GM12878 (cell line): ENCODE measurements at regions not wholly inside any gene's neighbourhood (a gene's known extent, or its start where the extent isn't known, plus 50 kb on each side); places are given as distances from the start of the nearest gene placed in this dataset.

Experiments used
- ATAC-seq: fragments of 200-7000 bp; cut with Tn5 transposase; 3 replicates; pipeline ENCODE4 v1.9.1; 2020; ENCODE audit warnings: mild to moderate bottlenecking, moderate library complexity
- BruUV-seq: library from RNA; stranded (reverse); fragments of 400-500 nt; replicated peaks from 2 replicates; lab custom pipeline; 2021; lab: Mats Ljungman, UMichigan
- CTCF ChIA-PET: fragments of 300-600 bp; sonication (Branson Sonifier 250); formaldehyde crosslinking; extraction: SDS; loops from one replicate; lab custom pipeline; 2021; ENCODE audit warnings: inconsistent platforms; lab: Yijun Ruan, JAX
- POLR2A ChIA-PET: fragments of 350-600 bp; formaldehyde crosslinking; extraction: SDS; loops from one replicate; lab custom pipeline; 2021; ENCODE audit warnings: inconsistent platforms; lab: Charles Lee
- RAD21 ChIA-PET: fragments of 300-600 bp; sonication (Branson Sonifier 250); formaldehyde crosslinking; loops from one replicate; lab custom pipeline; 2023; ENCODE audit warnings: antibody characterized with exemption; ENCODE audit not compliant: unreplicated experiment; lab: Charles Lee
- SMC1A ChIA-PET: fragments of 300-600 bp; sonication (Branson Sonifier 250); formaldehyde crosslinking; loops from one replicate; lab custom pipeline; 2023; ENCODE audit not compliant: unreplicated experiment, uncharacterized antibody; lab: Charles Lee
- DNase-seq: peaks from one replicate; pipeline ENCODE4 v3.0.0-alpha.2; 2011; ENCODE audit warnings: low read depth, low spot score
- FAIRE-seq: peaks from 3 replicates; lab custom pipeline; 2011; peaks lifted over from hg19 to GRCh38; lab: Jason Lieb, UNC
- H2AFZ ChIP-seq: 2 replicates; pipeline ENCODE4 v1.6.0; 2011; ENCODE audit warnings: low read depth, low read length, control low read depth; ENCODE audit not compliant: control insufficient read depth
- H3K27ac ChIP-seq: 2 replicates; pipeline ENCODE4 v1.5.1; 2011; ENCODE audit warnings: control low read depth; ENCODE audit not compliant: control insufficient read depth, insufficient read depth
- H3K27me3 ChIP-seq, 2 experiments: replicated peaks in 1 of 2; 2 replicates each; pipeline versions ENCODE4 v1.6.0 to v1.6.1; 2011; ENCODE audit warnings: low read length in 1 of 2; ENCODE audit not compliant: control insufficient read depth in 2 of 2, insufficient read depth in 2 of 2
- H3K36me3 ChIP-seq, 2 experiments: 2 replicates each; pipeline ENCODE4 v1.5.1; 2011; ENCODE audit warnings: low read length in 1 of 2; ENCODE audit not compliant: control insufficient read depth in 2 of 2, insufficient read depth in 2 of 2
- H3K4me1 ChIP-seq: 2 replicates; pipeline ENCODE4 v1.6.1; 2011; ENCODE audit warnings: mild to moderate bottlenecking, low read length, moderate library complexity, mixed read lengths; ENCODE audit not compliant: control insufficient read depth, insufficient read depth
- H3K4me2 ChIP-seq: 2 replicates; pipeline ENCODE4 v1.6.0; 2011; ENCODE audit warnings: control low read depth; ENCODE audit not compliant: control insufficient read depth, insufficient read depth
- H3K4me3 ChIP-seq: fragments of 200-600 bp; sonication (generic); 2 replicates; pipeline ENCODE4 v1.5.1; 2016
- H3K79me2 ChIP-seq: 2 replicates; pipeline ENCODE4 v1.6.0; 2011; ENCODE audit warnings: low read length; ENCODE audit not compliant: control insufficient read depth, insufficient read depth
- H3K9ac ChIP-seq: 2 replicates; pipeline ENCODE4 v1.8.0; 2011; ENCODE audit warnings: low read length, control low read depth, mixed read lengths; ENCODE audit not compliant: control insufficient read depth, insufficient read depth
- H3K9me3 ChIP-seq: replicated peaks from 3 replicates; pipeline ENCODE4 v1.5.1; 2011; ENCODE audit warnings: mild to moderate bottlenecking, low read length; ENCODE audit not compliant: control insufficient read depth, insufficient read depth
- H4K20me1 ChIP-seq: 2 replicates; pipeline ENCODE4 v1.6.0; 2011; ENCODE audit not compliant: control insufficient read depth, insufficient read depth
- EED ChIP-seq: sonication (generic); IDR thresholded peaks from 2 replicates; pipeline ENCODE4 v1.6.1; 2016; ENCODE audit warnings: antibody characterized with exemption, low read depth
- HDAC6 ChIP-seq: fragments of 200-600 bp; sonication (generic); IDR thresholded peaks from one replicate; pipeline ENCODE4 v1.8.0; 2017; ENCODE audit warnings: antibody characterized with exemption; ENCODE audit not compliant: unreplicated experiment
- IKZF1 ChIP-seq: fragments of 450-650 bp; conservative IDR thresholded peaks from 2 replicates; pipeline ENCODE4 v1.6.1; 2017; ENCODE audit warnings: antibody characterized with exemption, mild to moderate bottlenecking
- IKZF2 ChIP-seq, 2 experiments: fragments of 450-650 bp; IDR thresholded peaks; 2 replicates each; pipeline ENCODE4 v1.6.1; 2017; ENCODE audit warnings: mild to moderate bottlenecking in 2 of 2, moderate library complexity in 2 of 2
- JUNB ChIP-seq: IDR thresholded peaks from 2 replicates; pipeline ENCODE4 v1.6.1; 2016; ENCODE audit warnings: antibody characterized with exemption, mild to moderate bottlenecking
- MTA2 ChIP-seq: fragments of 450-650 bp; IDR thresholded peaks from 2 replicates; pipeline ENCODE4 v1.6.1; 2016; ENCODE audit warnings: low read depth, mild to moderate bottlenecking, moderate library complexity
- MXI1 ChIP-seq: fragments of 150-350 bp; IDR thresholded peaks from 2 replicates; pipeline ENCODE4 v1.6.1; 2011; ENCODE audit warnings: low read depth, mild to moderate bottlenecking, inconsistent platforms, low read length, improper control_type of control experiment
- MYC ChIP-seq: IDR thresholded peaks from 2 replicates; pipeline ENCODE4 v1.6.1; 2011; ENCODE audit warnings: mild to moderate bottlenecking, low read length, moderate library complexity, inconsistent platforms; ENCODE audit not compliant: insufficient read depth, insufficient replicate concordance, insufficient read length, severe bottlenecking
- RFX5 ChIP-seq: IDR thresholded peaks from 2 replicates; pipeline ENCODE4 v1.6.1; 2011; ENCODE audit warnings: low read depth, low read length, improper control_type of control experiment
- RUNX3 ChIP-seq: IDR thresholded peaks from 2 replicates; pipeline ENCODE4 v1.6.1; 2012; ENCODE audit warnings: low read length, inconsistent platforms
- ZNF24 ChIP-seq: fragments of 450-650 bp; IDR thresholded peaks from 2 replicates; pipeline ENCODE4 v1.6.1; 2017; ENCODE audit warnings: antibody characterized with exemption, mild to moderate bottlenecking
- WGBS: methylation state at CpG from one replicate; pipeline ENCODE4 v1.1.6; 2016; ENCODE audit warnings: low lambda C conversion rate; ENCODE audit not compliant: insufficient replicate concordance, insufficient coverage; ENCODE audit errors: missing lambda C conversion rate; 5-methylcytosine and 5-hydroxymethylcytosine counted together
- in situ Hi-C: fragments of 300-500 bp; cut with MboI; formaldehyde crosslinking; loops from 9 replicates; pipeline ENCODE4 v1.14.3; 2018; ENCODE audit warnings: mixed read lengths
- intact Hi-C: fragments of 100-400 bp; cut with micrococcal nuclease; formaldehyde crosslinking; loops from one replicate; pipeline ENCODE4 v1.14.2; 2022; ENCODE audit not compliant: unreplicated experiment
- TF ChIP-seq, protein P1 (sequence below): IDR thresholded peaks from 2 replicates; pipeline ENCODE4 v1.6.1; 2011; ENCODE audit warnings: borderline replicate concordance, low read depth, mild to moderate bottlenecking, moderate library complexity, low read length; ENCODE audit not compliant: insufficient read depth, poor library complexity, severe bottlenecking
- TF ChIP-seq, protein P2 (sequence below): fragments of 450-650 bp; IDR thresholded peaks from 2 replicates; pipeline ENCODE4 v1.6.1; 2017; ENCODE audit warnings: low read depth, mild to moderate bottlenecking, moderate library complexity

DNA sequence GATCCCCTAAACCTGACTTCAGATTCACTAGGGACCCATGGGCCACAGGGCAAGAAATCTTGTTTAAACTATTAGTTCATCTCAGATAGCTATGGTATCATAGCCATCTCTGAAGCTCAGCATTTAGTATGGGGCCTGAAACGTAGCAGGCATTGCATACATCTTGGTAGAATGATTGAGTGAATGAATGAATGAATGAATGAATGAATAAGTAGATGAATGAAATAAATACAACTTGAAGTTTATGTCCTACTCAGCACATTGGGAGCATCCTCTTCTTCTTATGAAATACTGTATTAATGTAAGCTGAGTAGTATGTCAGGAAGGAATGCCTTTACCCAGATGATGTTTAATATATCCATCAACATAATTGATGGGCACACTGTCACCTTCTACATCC, 175.4 kb upstream of the EEA1 start:
- SMC1A ChIA-PET = interaction anchor here (0.6 to 9.2 kb wide), 18 partner anchors 7 to 1325 kb away, joined by 3 to 90 read pairs (median 4); no protein-coding TSS in a partner anchor
- no peak for FAIRE-seq
- H4K20me1 ChIP-seq = no peaks in the 10 kb centered on the region
- intact Hi-C loops = no loop called here
- no peaks in the 10 kb centered on the region for H3K79me2 ChIP-seq
- no peak overlapping the region for H2AFZ ChIP-seq
- TF ChIP-seq MXI1 (no peak), ZNF24 (peak; percentile 74; the same call in 1 of the 2 replicates)
- TF ChIP-seq, all 136 proteins: peak for 1
- Histone ChIP-seq H3K4me3 (no peak overlapping the region), H3K27me3 (no peaks in the 10 kb centered on the region), H3K4me2 (no peak overlapping the region), H3K9me3 (no peaks in the 10 kb centered on the region; the same call in 2 of the 3 replicates), H3K27ac (no peak overlapping the region), H3K36me3 (no peaks in the 10 kb centered on the region), H3K4me1 (peaks cover 9% of the 10 kb centered on the region), H3K9ac (no peak overlapping the region)
- ChIA-PET CTCF (interaction anchor here (0.8 to 9.4 kb wide), 6 partner anchors 7 to 315 kb away, joined by 3 to 88 read pairs (median 10); no protein-coding TSS in a partner anchor), POLR2A (interaction anchor here (0.7 to 1.6 kb wide), 5 partner anchors 11 to 451 kb away, joined by 3 to 5 read pairs (median 3); no protein-coding TSS in a partner anchor), RAD21 (interaction anchor here (0.9 to 8.0 kb wide), 6 partner anchors 7 to 278 kb away, joined by 3 to 61 read pairs (median 4); no protein-coding TSS in a partner anchor)
- no peak for ATAC-seq
- 81% methylated on average over 1 of the region's 1 CpG for WGBS
- no peak for DNase-seq
- no TSS peak for BruUV-seq
- in situ Hi-C loops = no loop called here

DNA sequence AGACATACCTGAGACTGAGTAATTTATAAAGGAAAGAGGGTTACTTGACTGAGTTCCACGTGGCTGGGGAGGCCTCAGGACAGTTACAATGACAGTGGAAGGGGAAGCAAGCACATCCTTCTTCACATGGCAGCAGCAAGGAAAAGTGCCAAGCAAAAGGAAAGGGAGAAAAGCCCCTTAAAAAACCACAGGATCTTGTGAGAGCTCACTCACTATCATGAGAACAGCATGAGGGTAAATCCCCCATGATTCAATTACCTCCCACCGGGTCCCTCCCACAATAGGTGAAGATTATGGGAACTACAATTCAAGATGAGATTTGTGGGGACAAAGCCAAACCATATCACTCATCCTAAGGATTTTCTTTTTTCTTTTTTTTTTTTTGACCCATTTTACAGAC, 177.8 kb upstream of the EEA1 start:
- Histone ChIP-seq H3K4me2 (no peak overlapping the region), H3K4me1 (peaks cover 14% of the 10 kb centered on the region), H3K36me3 (no peaks in the 10 kb centered on the region), H4K20me1 (no peaks in the 10 kb centered on the region), H3K27me3 (no peaks in the 10 kb centered on the region), H3K27ac (no peak overlapping the region), H3K79me2 (no peaks in the 10 kb centered on the region), H3K9ac (no peak overlapping the region), H3K9me3 (peaks cover 2% of the 10 kb centered on the region; the same call in 2 of the 3 replicates), H2AFZ (no peak overlapping the region; the same call in 1 of the 2 replicates), H3K4me3 (no peak overlapping the region)
- POLR2A ChIA-PET = interaction anchor here (0.6 to 3.1 kb wide), 5 partner anchors 10 to 316 kb away, joined by 3 to 25 read pairs (median 4); no protein-coding TSS in a partner anchor
- RAD21 ChIA-PET = interaction anchor here (0.6 to 8.0 kb wide), 7 partner anchors 9 to 275 kb away, joined by 3 to 61 read pairs (median 4); no protein-coding TSS in a partner anchor
- WGBS = 3% methylated on average over 2 of the region's 2 CpGs
- in situ Hi-C loops (no loop called here), intact Hi-C loops (no loop called here)
- no TSS peak for BruUV-seq
- SMC1A ChIA-PET = interaction anchor here (0.6 to 9.2 kb wide), 11 partner anchors 9 to 274 kb away, joined by 3 to 90 read pairs (median 5); no protein-coding TSS in a partner anchor
- ATAC-seq = peak; percentile 28
- no peak for DNase-seq
- FAIRE-seq = no peak
- CTCF ChIA-PET = interaction anchor here (1.0 to 9.4 kb wide), 6 partner anchors 9 to 313 kb away, joined by 3 to 88 read pairs (median 4); no protein-coding TSS in a partner anchor
- TF ChIP-seq EED = peak; percentile 70
- peak; percentile 16; the same call in 1 of the 2 replicates for TF ChIP-seq JUNB
- peak; percentile 28; the same call in 1 of the 2 replicates for TF ChIP-seq IKZF1
- TF ChIP-seq, protein P1, sequence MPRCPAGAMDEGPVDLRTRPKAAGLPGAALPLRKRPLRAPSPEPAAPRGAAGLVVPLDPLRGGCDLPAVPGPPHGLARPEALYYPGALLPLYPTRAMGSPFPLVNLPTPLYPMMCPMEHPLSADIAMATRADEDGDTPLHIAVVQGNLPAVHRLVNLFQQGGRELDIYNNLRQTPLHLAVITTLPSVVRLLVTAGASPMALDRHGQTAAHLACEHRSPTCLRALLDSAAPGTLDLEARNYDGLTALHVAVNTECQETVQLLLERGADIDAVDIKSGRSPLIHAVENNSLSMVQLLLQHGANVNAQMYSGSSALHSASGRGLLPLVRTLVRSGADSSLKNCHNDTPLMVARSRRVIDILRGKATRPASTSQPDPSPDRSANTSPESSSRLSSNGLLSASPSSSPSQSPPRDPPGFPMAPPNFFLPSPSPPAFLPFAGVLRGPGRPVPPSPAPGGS = peak; percentile 75
- TF ChIP-seq RUNX3 = peak; percentile 77
- no peak for TF ChIP-seq MTA2
- TF ChIP-seq MYC = no peak
- TF ChIP-seq IKZF2 (IDR thresholded peaks at IDR 0.05) = peak; percentile 42 to 72; a peak in 2 of 4 replicates
- TF ChIP-seq, protein P2, sequence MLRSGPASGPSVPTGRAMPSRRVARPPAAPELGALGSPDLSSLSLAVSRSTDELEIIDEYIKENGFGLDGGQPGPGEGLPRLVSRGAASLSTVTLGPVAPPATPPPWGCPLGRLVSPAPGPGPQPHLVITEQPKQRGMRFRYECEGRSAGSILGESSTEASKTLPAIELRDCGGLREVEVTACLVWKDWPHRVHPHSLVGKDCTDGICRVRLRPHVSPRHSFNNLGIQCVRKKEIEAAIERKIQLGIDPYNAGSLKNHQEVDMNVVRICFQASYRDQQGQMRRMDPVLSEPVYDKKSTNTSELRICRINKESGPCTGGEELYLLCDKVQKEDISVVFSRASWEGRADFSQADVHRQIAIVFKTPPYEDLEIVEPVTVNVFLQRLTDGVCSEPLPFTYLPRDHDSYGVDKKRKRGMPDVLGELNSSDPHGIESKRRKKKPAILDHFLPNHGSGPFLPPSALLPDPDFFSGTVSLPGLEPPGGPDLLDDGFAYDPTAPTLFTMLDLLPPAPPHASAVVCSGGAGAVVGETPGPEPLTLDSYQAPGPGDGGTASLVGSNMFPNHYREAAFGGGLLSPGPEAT = peak; percentile 35; the same call in 1 of the 2 replicates
- no peak for TF ChIP-seq HDAC6
- no peak for TF ChIP-seq RFX5
